BJ (cell line): ENCODE measurements at regions not wholly inside any gene's neighbourhood (a gene's known extent, or its start where the extent isn't known, plus 50 kb on each side); places are given as distances from the start of the nearest gene placed in this dataset.

Experiments used
- CTCF ChIA-PET: fragments of 350-600 bp; formaldehyde crosslinking; extraction: SDS; loops from one replicate; lab custom pipeline; 2021; ENCODE audit warnings: antibody characterized with exemption, inconsistent platforms; lab: Yijun Ruan, JAX
- POLR2A ChIA-PET: fragments of 300-600 bp; sonication (Branson Sonifier 250); formaldehyde crosslinking; extraction: SDS; loops from one replicate; lab custom pipeline; 2021; ENCODE audit warnings: antibody characterized with exemption; lab: Charles Lee
- DNase-seq: peaks from one replicate; pipeline ENCODE4 v3.0.0-alpha.2; 2011; ENCODE audit warnings: low read depth
- H3K27me3 ChIP-seq: 2 replicates; pipeline ENCODE4 v1.6.0; 2011; ENCODE audit warnings: low read length; ENCODE audit not compliant: control insufficient read depth, insufficient read depth
- H3K36me3 ChIP-seq: 2 replicates; pipeline ENCODE4 v1.5.1; 2011; ENCODE audit warnings: low read length; ENCODE audit not compliant: control insufficient read depth, insufficient read depth
- H3K4me3 ChIP-seq: 2 replicates; pipeline ENCODE4 v1.5.1; 2011; ENCODE audit warnings: low read depth, mild to moderate bottlenecking, control low read depth, low read length
- CTCF ChIP-seq: IDR thresholded peaks from 2 replicates; pipeline ENCODE4 v1.5.1; 2011; ENCODE audit warnings: low read depth, mild to moderate bottlenecking, control low read depth, inconsistent platforms, low read length, moderate library complexity; ENCODE audit not compliant: insufficient read depth

DNA sequence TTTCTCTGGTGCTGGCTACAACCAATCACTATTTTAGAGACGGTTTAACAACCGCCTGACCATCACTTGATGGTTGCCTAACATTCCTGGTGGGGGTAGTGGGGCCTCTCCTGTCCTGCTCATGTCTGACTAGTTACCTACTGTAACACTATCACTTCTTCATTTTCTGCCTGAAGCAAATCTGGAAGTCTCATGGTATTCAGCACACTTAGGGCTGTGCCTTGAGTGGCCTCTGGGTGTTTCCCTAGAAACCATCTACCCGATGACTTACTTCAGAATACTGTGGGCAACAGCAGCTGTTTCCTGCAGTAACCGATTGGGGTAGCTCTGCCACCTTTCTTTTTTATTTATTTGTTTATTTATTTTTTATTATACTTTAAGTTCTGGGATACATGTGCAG is 880.1 kb upstream of the INTU start:
- ChIA-PET POLR2A (no interaction called here), CTCF (interaction anchor here (1.0 to 1.2 kb wide), 2 partner anchors 9 to 354 kb away, joined by 3 read pairs; no protein-coding TSS in a partner anchor)
- no peak overlapping the region for H3K4me3 ChIP-seq
- TF ChIP-seq CTCF: no peak
- no peak for DNase-seq
- no peaks in the 10 kb centered on the region for H3K36me3 ChIP-seq
- no peaks in the 10 kb centered on the region for H3K27me3 ChIP-seq

DNA sequence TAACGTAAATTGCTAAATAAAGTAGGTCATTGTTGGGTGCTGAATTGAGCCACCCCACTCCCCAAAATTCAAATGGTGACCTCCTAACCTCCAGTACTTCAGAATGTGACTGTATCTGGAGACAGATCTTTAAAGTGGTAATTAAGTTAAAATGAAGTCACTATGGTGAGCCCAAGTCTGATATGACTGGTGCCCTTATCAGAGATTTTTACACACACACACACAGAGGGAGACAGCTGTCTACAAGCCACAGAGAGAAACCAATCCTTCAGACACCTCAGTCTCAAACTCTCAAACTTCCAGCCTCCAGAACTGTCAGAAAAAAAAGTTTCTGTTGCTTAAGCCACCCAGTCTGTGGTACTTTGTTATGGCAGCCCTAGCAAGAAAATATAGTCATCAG is 879.2 kb upstream of the INTU start:
- CTCF ChIA-PET: interaction anchor here (0.6 to 1.0 kb wide), 2 partner anchors 8 to 736 kb away, joined by 3 read pairs; no protein-coding TSS in a partner anchor
- no peak for DNase-seq

GRCh38 chr4:126755506-126755905 is 877.3 kb upstream of the INTU start:
- ChIA-PET CTCF (interaction anchor here (1.2 kb wide), 1 partner anchor 45 kb away, joined by 5 read pairs; no protein-coding TSS in a partner anchor), POLR2A (no interaction called here)
- TF ChIP-seq CTCF: no peak
- H3K27me3 ChIP-seq: no peaks in the 10 kb centered on the region
- no peak overlapping the region for H3K4me3 ChIP-seq
- no peak for DNase-seq
- H3K36me3 ChIP-seq: no peaks in the 10 kb centered on the region

More for the DNA sequence above, 879.2 kb upstream of the INTU start:
- Histone ChIP-seq H3K27me3 (no peaks in the 10 kb centered on the region), H3K4me3 (no peak overlapping the region), H3K36me3 (no peaks in the 10 kb centered on the region)
- POLR2A ChIA-PET: no interaction called here
- TF ChIP-seq CTCF: no peak

GRCh38 chr4:126756050-126756829 is 876.5 kb upstream of the INTU start:
- no peaks in the 10 kb centered on the region for H3K27me3 ChIP-seq
- no peaks in the 10 kb centered on the region for H3K36me3 ChIP-seq
- TF ChIP-seq CTCF: no peak
- DNase-seq: no peak
- POLR2A ChIA-PET: no interaction called here
- H3K4me3 ChIP-seq: no peak overlapping the region
- CTCF ChIA-PET: interaction anchor here (1.2 kb wide), 1 partner anchor 46 kb away, joined by 5 read pairs; no protein-coding TSS in a partner anchor

GRCh38 chr4:126757219-126757618 is 875.5 kb upstream of the INTU start:
- DNase-seq: no peak
- POLR2A ChIA-PET: no interaction called here
- no peak for TF ChIP-seq CTCF
- Histone ChIP-seq H3K27me3 (no peaks in the 10 kb centered on the region), H3K36me3 (no peaks in the 10 kb centered on the region), H3K4me3 (no peak overlapping the region)
- CTCF ChIA-PET: no interaction called here
